ENCODE measurements at regions not wholly inside any gene's neighbourhood (a gene's known extent, or its start where the extent isn't known, plus 50 kb on each side); places are given as distances from the start of the nearest gene placed in this dataset.

DNA sequence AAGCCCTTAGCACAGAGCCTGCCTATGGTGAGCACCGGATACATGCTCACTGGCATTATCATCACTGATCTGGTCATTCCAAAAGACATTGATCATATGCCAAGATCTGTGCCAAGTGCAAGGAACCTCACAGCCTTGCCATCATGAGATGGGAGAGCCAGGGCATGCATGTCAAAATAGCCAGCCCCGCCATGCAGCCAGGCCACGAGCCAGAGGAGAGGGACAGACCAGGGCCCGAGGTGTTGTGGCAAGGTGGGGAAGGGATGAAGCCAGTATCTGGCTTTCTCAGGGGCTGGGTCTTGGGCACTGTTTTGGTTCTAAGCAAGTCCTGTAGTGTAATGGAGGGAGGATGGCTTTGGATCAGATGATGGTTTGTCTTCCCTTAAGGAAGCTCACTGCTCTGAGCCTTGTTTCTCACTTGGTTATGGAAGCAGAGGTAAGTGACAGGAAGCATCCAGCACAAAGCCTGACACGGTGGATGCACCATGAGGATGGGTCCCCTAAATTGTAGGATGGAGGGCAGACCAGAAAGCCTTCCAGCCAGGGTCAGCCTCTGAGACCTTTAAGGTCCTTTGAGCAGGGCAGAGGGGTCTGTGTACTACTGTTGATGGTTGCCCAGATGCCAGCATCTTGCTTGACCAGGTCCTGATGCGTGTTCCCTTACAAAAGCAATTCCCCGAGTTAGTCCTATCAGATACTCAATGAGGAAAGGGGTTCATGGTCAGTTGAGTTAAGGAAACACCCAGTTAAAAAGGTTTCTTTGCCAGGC, 247.7 kb upstream of the TLE3 start:
- H3K9me3 ChIP-seq (ENCODE audit: low read depth) = no peaks in the 10 kb centered on the region
- H3K9me2 ChIP-seq (replicated peaks; ENCODE audit: insufficient read depth) = no peaks in the 10 kb centered on the region
- H3K4me1 ChIP-seq (ENCODE audit: insufficient read depth) = peaks cover 5% of the 10 kb centered on the region
- DNase-seq (ENCODE audit: low spot score) = no peak
- H3K79me2 ChIP-seq = no peaks in the 10 kb centered on the region
- H2AFZ ChIP-seq = no peak overlapping the region
- H3K4me3 ChIP-seq = no peak overlapping the region
- no peaks in the 10 kb centered on the region for H3K27me3 ChIP-seq
- no peak for TF ChIP-seq EZH2 (IDR thresholded peaks at IDR 0.05; ENCODE audit: borderline replicate concordance)
- TF ChIP-seq, protein P1, sequence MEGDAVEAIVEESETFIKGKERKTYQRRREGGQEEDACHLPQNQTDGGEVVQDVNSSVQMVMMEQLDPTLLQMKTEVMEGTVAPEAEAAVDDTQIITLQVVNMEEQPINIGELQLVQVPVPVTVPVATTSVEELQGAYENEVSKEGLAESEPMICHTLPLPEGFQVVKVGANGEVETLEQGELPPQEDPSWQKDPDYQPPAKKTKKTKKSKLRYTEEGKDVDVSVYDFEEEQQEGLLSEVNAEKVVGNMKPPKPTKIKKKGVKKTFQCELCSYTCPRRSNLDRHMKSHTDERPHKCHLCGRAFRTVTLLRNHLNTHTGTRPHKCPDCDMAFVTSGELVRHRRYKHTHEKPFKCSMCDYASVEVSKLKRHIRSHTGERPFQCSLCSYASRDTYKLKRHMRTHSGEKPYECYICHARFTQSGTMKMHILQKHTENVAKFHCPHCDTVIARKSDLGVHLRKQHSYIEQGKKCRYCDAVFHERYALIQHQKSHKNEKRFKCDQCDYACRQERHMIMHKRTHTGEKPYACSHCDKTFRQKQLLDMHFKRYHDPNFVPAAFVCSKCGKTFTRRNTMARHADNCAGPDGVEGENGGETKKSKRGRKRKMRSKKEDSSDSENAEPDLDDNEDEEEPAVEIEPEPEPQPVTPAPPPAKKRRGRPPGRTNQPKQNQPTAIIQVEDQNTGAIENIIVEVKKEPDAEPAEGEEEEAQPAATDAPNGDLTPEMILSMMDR (IDR thresholded peaks at IDR 0.05; ENCODE audit: poor library complexity) = no peak
- no peak for TF ChIP-seq EZH2phosphoT487 (IDR thresholded peaks at IDR 0.05; ENCODE audit: low read depth, severe bottlenecking, unreplicated experiment)
- H3K27ac ChIP-seq = no peak overlapping the region
- H4K20me1 ChIP-seq (ENCODE audit: insufficient read depth, poor library complexity, severe bottlenecking) = no peaks in the 10 kb centered on the region
- H3K36me3 ChIP-seq (replicated peaks; ENCODE audit: insufficient read depth, low read depth) = no peaks in the 10 kb centered on the region
- WGBS (ENCODE audit: low lambda C conversion rate, missing lambda C conversion rate) = 92% methylated on average over 7 of the region's 7 CpGs
- H3K4me2 ChIP-seq = no peak overlapping the region

DNA sequence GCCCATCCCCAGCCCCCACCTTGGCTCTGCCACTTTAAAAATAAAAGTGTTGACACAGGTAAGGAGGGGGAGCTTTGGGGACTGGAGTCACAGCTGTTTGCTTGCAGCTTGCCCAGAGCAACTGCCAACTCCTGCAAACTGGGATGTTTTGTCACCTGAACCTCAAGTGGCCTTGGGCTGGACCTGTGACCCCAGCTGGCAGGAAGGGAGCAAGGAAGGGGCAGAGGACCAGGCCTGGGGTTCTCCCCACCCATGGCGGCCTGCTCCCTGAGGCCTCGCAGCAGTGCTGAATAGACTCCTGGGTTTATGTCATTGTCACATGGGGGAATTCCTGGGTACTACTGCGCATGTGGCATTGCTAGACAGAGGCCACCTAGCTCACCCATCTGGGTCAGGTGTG, 246.9 kb upstream of the TLE3 start:
- Histone ChIP-seq H3K36me3 (replicated peaks; ENCODE audit: insufficient read depth, low read depth) (no peaks in the 10 kb centered on the region), H3K79me2 (no peaks in the 10 kb centered on the region), H4K20me1 (ENCODE audit: insufficient read depth, poor library complexity, severe bottlenecking) (no peaks in the 10 kb centered on the region), H2AFZ (no peak overlapping the region), H3K9me3 (ENCODE audit: low read depth) (no peaks in the 10 kb centered on the region), H3K27me3 (no peaks in the 10 kb centered on the region), H3K4me2 (no peak overlapping the region), H3K9me2 (replicated peaks; ENCODE audit: insufficient read depth) (no peaks in the 10 kb centered on the region), H3K4me1 (ENCODE audit: insufficient read depth) (peaks cover 9% of the 10 kb centered on the region), H3K4me3 (no peak overlapping the region), H3K27ac (no peak overlapping the region)
- 82% methylated on average over 3 of the region's 3 CpGs for WGBS (ENCODE audit: low lambda C conversion rate, missing lambda C conversion rate)
- no peak for TF ChIP-seq EZH2phosphoT487 (IDR thresholded peaks at IDR 0.05; ENCODE audit: low read depth, severe bottlenecking, unreplicated experiment)
- DNase-seq (ENCODE audit: low spot score) = no peak

DNA sequence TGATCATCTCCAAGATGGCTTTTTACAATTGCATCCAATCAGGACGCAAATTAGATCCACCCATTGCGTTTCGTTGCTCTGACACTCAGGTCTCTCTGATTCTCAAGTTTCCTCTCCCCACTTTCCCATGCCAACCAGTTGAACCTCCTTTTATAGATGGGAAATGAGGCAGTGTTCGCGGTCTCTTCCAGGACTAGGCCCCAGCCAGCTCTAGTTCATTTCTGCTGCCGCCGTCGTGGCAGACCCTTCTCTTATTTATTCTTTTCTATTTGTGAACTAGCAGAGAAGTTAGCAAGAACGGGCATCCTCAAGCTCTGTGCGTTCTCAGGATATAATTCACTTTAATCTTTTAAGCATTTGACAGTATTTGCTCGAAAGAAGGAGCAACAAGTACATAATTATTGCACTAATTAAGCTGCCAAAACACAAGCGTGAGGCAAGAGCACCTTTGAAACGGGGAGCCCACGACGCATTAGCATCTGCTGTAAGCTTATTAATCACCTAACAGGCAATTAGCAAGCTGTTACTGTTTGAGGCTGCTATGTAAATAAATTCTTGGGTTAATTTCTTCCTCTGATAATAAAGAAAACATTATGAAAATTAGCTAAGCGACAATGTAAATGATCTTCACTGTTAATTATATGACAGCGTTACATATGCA, 246.4 kb upstream of the TLE3 start:
- H3K4me2 ChIP-seq = no peak overlapping the region
- no peaks in the 10 kb centered on the region for H3K9me3 ChIP-seq (ENCODE audit: low read depth)
- H3K27ac ChIP-seq = no peak overlapping the region
- no peak for DNase-seq (ENCODE audit: low spot score)
- H3K36me3 ChIP-seq (replicated peaks; ENCODE audit: insufficient read depth, low read depth) = no peaks in the 10 kb centered on the region
- peaks cover 9% of the 10 kb centered on the region for H3K4me1 ChIP-seq (ENCODE audit: insufficient read depth)
- no peaks in the 10 kb centered on the region for H3K27me3 ChIP-seq
- H2AFZ ChIP-seq = no peak overlapping the region
- no peaks in the 10 kb centered on the region for H4K20me1 ChIP-seq (ENCODE audit: insufficient read depth, poor library complexity, severe bottlenecking)
- no peak overlapping the region for H3K4me3 ChIP-seq
- no peaks in the 10 kb centered on the region for H3K79me2 ChIP-seq
- no peaks in the 10 kb centered on the region for H3K9me2 ChIP-seq (replicated peaks; ENCODE audit: insufficient read depth)
- TF ChIP-seq EZH2phosphoT487 (IDR thresholded peaks at IDR 0.05; ENCODE audit: low read depth, severe bottlenecking, unreplicated experiment) (no peak), EZH2 (IDR thresholded peaks at IDR 0.05; ENCODE audit: borderline replicate concordance) (no peak)
- TF ChIP-seq, protein P1 (IDR thresholded peaks at IDR 0.05; ENCODE audit: poor library complexity) = no peak
- 67% methylated on average over 17 of the region's 17 CpGs for WGBS (ENCODE audit: low lambda C conversion rate, missing lambda C conversion rate)

Measured in hepatocyte (in vitro differentiated cells).